NCI-H2107 (cell line): ENCODE measurements at regions not wholly inside any gene's neighbourhood (a gene's known extent, or its start where the extent isn't known, plus 50 kb on each side); places are given as distances from the start of the nearest gene placed in this dataset.

Experiments used
- DNase-seq: peaks from one replicate; lab custom pipeline; 2025; lab: John Stamatoyannopoulos, UW

- DNase-seq: no peak
Observed at GRCh38 chr14:103206836-103207387, 83.7 kb downstream of the TNFAIP2 start.

- DNase-seq: no peak
Observed at GRCh38 chr14:103207388-103208072, 84.3 kb downstream of the TNFAIP2 start.

- DNase-seq: no peak
Observed at GRCh38 chr14:103209054-103209453, 85.8 kb downstream of the TNFAIP2 start.

GRCh38 chr14:103209506-103209905, 86.2 kb downstream of the TNFAIP2 start:
- DNase-seq: no peak

GRCh38 chr14:103213331-103213730, 90.1 kb downstream of the TNFAIP2 start:
- DNase-seq: no peak

- no peak for DNase-seq
Observed at GRCh38 chr14:103214461-103214958, 91.2 kb downstream of the TNFAIP2 start.

GRCh38 chr14:103216399-103216798, 93.1 kb downstream of the TNFAIP2 start:
- no peak for DNase-seq

- no peak for DNase-seq
Observed at GRCh38 chr14:103216857-103217256, 93.6 kb downstream of the TNFAIP2 start.

GRCh38 chr14:103217538-103217937, 94.3 kb downstream of the TNFAIP2 start:
- no peak for DNase-seq

- DNase-seq: no peak
Observed at GRCh38 chr14:103220134-103220981, 97.1 kb downstream of the TNFAIP2 start.

- DNase-seq: no peak
Observed at GRCh38 chr14:103220982-103221641, 97.9 kb downstream of the TNFAIP2 start.

GRCh38 chr14:103221781-103222358, 98.6 kb downstream of the TNFAIP2 start:
- DNase-seq: no peak

- no peak for DNase-seq
Observed at GRCh38 chr14:103223818-103224352, 100.6 kb downstream of the TNFAIP2 start.

GRCh38 chr14:103225062-103225461, 101.8 kb downstream of the TNFAIP2 start:
- no peak for DNase-seq

GRCh38 chr14:103225476-103225875, 102.2 kb downstream of the TNFAIP2 start:
- DNase-seq: no peak

GRCh38 chr14:103227094-103227768, 104.0 kb downstream of the TNFAIP2 start:
- no peak for DNase-seq

GRCh38 chr14:103228076-103228806, 105.0 kb downstream of the TNFAIP2 start:
- DNase-seq: no peak

GRCh38 chr14:103228866-103229265, 105.2 kb upstream of the EIF5 start:
- DNase-seq: no peak

- DNase-seq: no peak
Observed at GRCh38 chr14:103230021-103230420, 104.0 kb upstream of the EIF5 start.

GRCh38 chr14:103230658-103231334, 103.2 kb upstream of the EIF5 start:
- no peak for DNase-seq
